ENCODE measurements at regions not wholly inside any gene's neighbourhood (a gene's known extent, or its start where the extent isn't known, plus 50 kb on each side); places are given as distances from the start of the nearest gene placed in this dataset.
"Not testable (repeated sequence)": the region's sequence is repeated elsewhere in the genome, so short reads cannot be mapped to it uniquely, and the experiment has no call there.

- no peak for TF ChIP-seq CTCF (IDR thresholded peaks at IDR 0.05; ENCODE audit: extremely low read depth, missing control alignments)
- no peak for DNase-seq (ENCODE audit: low spot score)
These were observed 207.5 kb upstream of the GNAI1 start for GRCh38 chr7:79927116-79927515.

- DNase-seq (ENCODE audit: low spot score): no peak
- TF ChIP-seq CTCF (IDR thresholded peaks at IDR 0.05; ENCODE audit: extremely low read depth, missing control alignments): no peak
These were observed 210.7 kb upstream of the GNAI1 start for GRCh38 chr7:79923953-79924352.

GRCh38 chr7:79922894-79923293 is 211.7 kb upstream of the GNAI1 start:
- TF ChIP-seq CTCF (IDR thresholded peaks at IDR 0.05; ENCODE audit: extremely low read depth, missing control alignments): no peak

GRCh38 chr7:79921976-79922375 is 212.7 kb upstream of the GNAI1 start:
- DNase-seq (ENCODE audit: low spot score): no peak
- no peak for TF ChIP-seq CTCF (IDR thresholded peaks at IDR 0.05; ENCODE audit: extremely low read depth, missing control alignments)

More at GRCh38 chr7:79922894-79923293, 211.7 kb upstream of the GNAI1 start:
- DNase-seq (ENCODE audit: low spot score): no peak

GRCh38 chr7:79918632-79919031 is 216.0 kb upstream of the GNAI1 start:
- DNase-seq (ENCODE audit: low spot score): not testable (repeated sequence)

GRCh38 chr7:79915346-79915745 is 219.3 kb upstream of the GNAI1 start:
- not testable (repeated sequence) for DNase-seq (ENCODE audit: low spot score)

GRCh38 chr7:79912213-79912633 is 222.4 kb upstream of the GNAI1 start:
- DNase-seq (ENCODE audit: low spot score): no peak
- TF ChIP-seq CTCF (IDR thresholded peaks at IDR 0.05; ENCODE audit: extremely low read depth, missing control alignments): no peak

- no peak for DNase-seq (ENCODE audit: low spot score)
- no peak for TF ChIP-seq CTCF (IDR thresholded peaks at IDR 0.05; ENCODE audit: extremely low read depth, missing control alignments)
These were observed 223.2 kb upstream of the GNAI1 start for GRCh38 chr7:79911420-79911819.

- DNase-seq (ENCODE audit: low spot score): no peak
These were observed 225.5 kb upstream of the GNAI1 start for GRCh38 chr7:79909176-79909575.

More at GRCh38 chr7:79909176-79909575, 225.5 kb upstream of the GNAI1 start:
- TF ChIP-seq CTCF (IDR thresholded peaks at IDR 0.05; ENCODE audit: extremely low read depth, missing control alignments): no peak

Measured in GM20000 (cell line).